Neutrophil (primary cell): ENCODE measurements at regions not wholly inside any gene's neighbourhood (a gene's known extent, or its start where the extent isn't known, plus 50 kb on each side); places are given as distances from the start of the nearest gene placed in this dataset.

Experiments
- H3K27ac ChIP-seq: fragments of 200-600 bp; sonication (generic); 2 replicates; pipeline ENCODE4 v1.5.1; 2016; ENCODE audit warnings: mild to moderate bottlenecking, moderate library complexity
- H3K27me3 ChIP-seq: fragments of 200-600 bp; sonication (generic); 2 replicates; pipeline ENCODE4 v1.6.0; 2016; ENCODE audit warnings: mild to moderate bottlenecking
- H3K36me3 ChIP-seq: fragments of 200-600 bp; sonication (generic); 2 replicates; pipeline ENCODE4 v1.5.1; 2017
- H3K4me1 ChIP-seq, 2 experiments: fragments of 200-600 bp in 1 of 2; sonication (generic) in 1 of 2; 1 replicate in 1 of 2; 2 replicates in 1 of 2; pipeline versions ENCODE4 v1.5.1 to v1.6.1; 2013 to 2016; ENCODE audit warnings: low read depth in 1 of 2, low read length in 1 of 2, mild to moderate bottlenecking in 1 of 2, moderate library complexity in 1 of 2; ENCODE audit not compliant: control insufficient read depth in 1 of 2, insufficient read depth in 1 of 2
- H3K4me3 ChIP-seq, 2 experiments: fragments of 200-600 bp in 1 of 2; sonication (generic) in 1 of 2; 1 replicate in 1 of 2; 2 replicates in 1 of 2; pipeline ENCODE4 v1.5.1; 2013 to 2016; ENCODE audit warnings: low read depth in 1 of 2, low read length in 1 of 2, mild to moderate bottlenecking in 1 of 2, moderate library complexity in 1 of 2
- H3K9me3 ChIP-seq: fragments of 200-600 bp; sonication (generic); 2 replicates; pipeline ENCODE4 v1.5.1; 2016
- TF ChIP-seq, protein P1 (sequence below): fragments of 200-600 bp; sonication (generic); IDR thresholded peaks from 2 replicates; pipeline ENCODE4 v1.5.1; 2016; ENCODE audit warnings: antibody characterized with exemption

DNA sequence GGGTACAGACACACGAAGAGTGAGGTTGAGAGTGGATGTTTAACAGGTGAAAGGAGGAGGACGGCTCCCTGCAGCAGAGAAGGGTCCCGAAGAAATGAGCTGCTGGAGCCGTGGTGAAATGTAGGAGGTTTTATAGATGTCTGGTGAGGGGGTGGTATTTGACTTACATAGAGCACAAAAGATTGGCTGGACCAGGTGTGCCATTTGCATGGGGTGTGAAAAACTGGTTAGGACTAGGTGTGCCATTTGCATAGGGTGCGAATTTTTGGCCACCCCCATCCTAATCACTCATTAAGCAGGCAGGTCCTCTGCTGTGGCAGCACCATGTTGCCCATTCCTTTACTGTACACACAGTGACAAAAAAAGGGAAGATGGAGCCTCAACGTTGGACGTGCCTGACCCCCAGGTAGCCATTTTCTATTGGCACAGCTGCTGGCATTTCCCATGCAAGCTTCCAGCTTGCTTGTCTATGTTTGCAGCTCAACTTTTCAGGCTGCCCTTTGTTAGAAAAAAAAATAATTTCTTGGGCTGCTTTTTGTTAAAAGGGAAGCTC is 581.7 kb upstream of the B3GAT1 start:
- Histone ChIP-seq H3K4me3 (no peak overlapping the region), H3K4me1 (no peaks in the 10 kb centered on the region), H3K36me3 (no peaks in the 10 kb centered on the region), H3K27ac (no peak overlapping the region), H3K27me3 (no peaks in the 10 kb centered on the region), H3K9me3 (no peaks in the 10 kb centered on the region)
- TF ChIP-seq, protein P1, sequence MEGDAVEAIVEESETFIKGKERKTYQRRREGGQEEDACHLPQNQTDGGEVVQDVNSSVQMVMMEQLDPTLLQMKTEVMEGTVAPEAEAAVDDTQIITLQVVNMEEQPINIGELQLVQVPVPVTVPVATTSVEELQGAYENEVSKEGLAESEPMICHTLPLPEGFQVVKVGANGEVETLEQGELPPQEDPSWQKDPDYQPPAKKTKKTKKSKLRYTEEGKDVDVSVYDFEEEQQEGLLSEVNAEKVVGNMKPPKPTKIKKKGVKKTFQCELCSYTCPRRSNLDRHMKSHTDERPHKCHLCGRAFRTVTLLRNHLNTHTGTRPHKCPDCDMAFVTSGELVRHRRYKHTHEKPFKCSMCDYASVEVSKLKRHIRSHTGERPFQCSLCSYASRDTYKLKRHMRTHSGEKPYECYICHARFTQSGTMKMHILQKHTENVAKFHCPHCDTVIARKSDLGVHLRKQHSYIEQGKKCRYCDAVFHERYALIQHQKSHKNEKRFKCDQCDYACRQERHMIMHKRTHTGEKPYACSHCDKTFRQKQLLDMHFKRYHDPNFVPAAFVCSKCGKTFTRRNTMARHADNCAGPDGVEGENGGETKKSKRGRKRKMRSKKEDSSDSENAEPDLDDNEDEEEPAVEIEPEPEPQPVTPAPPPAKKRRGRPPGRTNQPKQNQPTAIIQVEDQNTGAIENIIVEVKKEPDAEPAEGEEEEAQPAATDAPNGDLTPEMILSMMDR = no peak

DNA sequence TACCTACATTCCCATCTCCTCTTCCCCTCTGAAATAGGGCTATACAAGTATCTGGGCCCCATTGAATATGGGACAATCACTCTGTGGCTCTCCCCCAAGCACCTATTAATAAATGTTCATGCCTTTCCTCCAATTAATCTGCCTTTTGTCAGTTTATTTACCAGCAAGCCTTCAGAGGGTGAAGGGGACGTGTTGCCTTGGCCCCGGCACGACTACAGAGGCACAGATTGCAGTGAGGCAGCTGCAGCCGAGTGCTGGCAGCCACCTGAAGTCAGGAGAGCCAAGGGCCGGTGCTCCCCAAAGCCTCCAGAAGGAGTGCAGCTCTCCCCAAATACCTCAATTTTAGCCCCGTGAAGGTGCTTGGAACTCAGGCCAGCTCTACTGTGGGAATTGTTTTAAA is 580.9 kb upstream of the B3GAT1 start:
- no peaks in the 10 kb centered on the region for H3K36me3 ChIP-seq
- no peak overlapping the region for H3K4me3 ChIP-seq
- H3K27ac ChIP-seq = no peak overlapping the region
- TF ChIP-seq, protein P1 = no peak
- H3K9me3 ChIP-seq = no peaks in the 10 kb centered on the region
- no peaks in the 10 kb centered on the region for H3K4me1 ChIP-seq
- H3K27me3 ChIP-seq = no peaks in the 10 kb centered on the region

DNA sequence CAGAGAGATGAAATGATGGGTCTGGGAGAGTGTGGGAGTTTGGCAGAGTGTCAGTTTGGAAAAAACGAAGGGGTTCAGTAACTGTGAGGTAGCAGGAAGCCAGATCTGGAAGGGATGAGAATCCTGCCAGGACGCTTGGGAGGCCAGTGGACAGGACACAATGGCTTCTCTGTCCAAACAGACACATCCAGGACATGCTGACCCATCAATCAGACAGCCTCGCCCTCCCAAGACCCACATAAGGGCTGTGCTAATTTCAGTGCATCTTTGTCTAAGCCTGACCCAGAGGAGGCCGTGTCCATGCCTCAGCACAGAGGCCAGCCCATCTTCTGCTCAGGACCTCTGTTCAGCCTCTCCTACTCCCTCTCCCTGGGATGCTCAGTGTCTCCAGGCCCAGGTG is 576.5 kb upstream of the B3GAT1 start:
- Histone ChIP-seq H3K9me3 (no peaks in the 10 kb centered on the region), H3K4me3 (no peak overlapping the region), H3K4me1 (no peaks in the 10 kb centered on the region), H3K27ac (no peak overlapping the region), H3K36me3 (no peaks in the 10 kb centered on the region), H3K27me3 (no peaks in the 10 kb centered on the region)
- TF ChIP-seq, protein P1 = no peak

DNA sequence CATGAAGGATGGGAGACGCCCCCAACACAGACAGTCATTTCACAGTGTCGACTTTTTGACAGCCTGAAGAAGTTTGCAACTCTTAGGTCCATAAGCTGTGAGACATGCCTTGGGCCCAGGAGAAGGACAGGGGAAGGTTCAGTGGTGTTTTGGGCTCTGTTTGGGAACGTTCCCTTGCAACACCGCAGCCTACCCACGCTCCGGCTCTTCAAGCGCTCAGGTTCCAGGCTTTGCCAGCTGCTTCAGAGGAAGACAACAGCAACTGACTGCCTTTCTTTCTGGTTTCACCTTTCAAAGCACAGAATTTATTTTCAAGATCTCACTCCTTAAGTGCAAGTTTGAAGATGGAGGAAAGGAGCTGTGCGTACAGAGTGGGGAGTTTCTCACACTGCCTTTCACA is 575.8 kb upstream of the B3GAT1 start:
- Histone ChIP-seq H3K4me3 (no peak overlapping the region), H3K27ac (no peak overlapping the region)

DNA sequence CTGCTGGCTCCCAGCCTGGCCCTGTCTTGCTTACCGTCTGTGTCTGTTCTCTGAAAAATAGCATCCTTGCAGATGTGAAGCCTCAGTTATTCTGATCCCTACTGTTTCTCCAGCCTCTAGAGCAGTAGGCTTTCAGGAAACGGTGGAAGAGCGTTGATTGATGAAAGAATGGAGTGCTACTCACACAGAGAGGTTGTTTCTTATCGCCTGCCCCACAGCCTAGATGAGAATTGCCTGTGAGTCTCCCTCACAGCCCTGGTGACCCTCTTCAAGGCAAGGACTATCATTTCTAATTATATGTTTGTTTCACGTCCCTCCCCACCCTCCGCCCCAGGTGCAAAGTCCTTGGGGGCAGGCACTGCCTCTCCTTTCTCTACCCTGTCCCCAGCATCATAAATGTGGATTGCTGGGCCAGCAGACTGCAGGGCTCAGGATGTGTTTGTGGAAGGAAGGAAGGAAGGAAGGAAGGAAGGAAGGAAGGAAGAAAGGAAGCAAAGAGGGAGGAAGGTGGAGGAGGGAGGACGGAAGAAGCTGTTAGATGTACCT is 575.3 kb upstream of the B3GAT1 start:
- no peaks in the 10 kb centered on the region for H3K4me1 ChIP-seq
- H3K9me3 ChIP-seq = no peaks in the 10 kb centered on the region
- H3K27me3 ChIP-seq = no peaks in the 10 kb centered on the region

More for the DNA sequence above, 575.8 kb upstream of the B3GAT1 start:
- TF ChIP-seq, protein P1 = no peak
- no peaks in the 10 kb centered on the region for H3K36me3 ChIP-seq
- no peaks in the 10 kb centered on the region for H3K9me3 ChIP-seq
- no peaks in the 10 kb centered on the region for H3K4me1 ChIP-seq
- no peaks in the 10 kb centered on the region for H3K27me3 ChIP-seq

More for the DNA sequence above, 575.3 kb upstream of the B3GAT1 start:
- Histone ChIP-seq H3K4me3 (no peak overlapping the region), H3K27ac (no peak overlapping the region), H3K36me3 (no peaks in the 10 kb centered on the region)
- TF ChIP-seq, protein P1 = no peak
